PC-3 (cell line): ENCODE measurements at regions not wholly inside any gene's neighbourhood (a gene's known extent, or its start where the extent isn't known, plus 50 kb on each side); places are given as distances from the start of the nearest gene placed in this dataset.

Source experiments
- CTCF ChIP-seq: fragments of 300-600 bp; sonication (generic); conservative IDR thresholded peaks from 2 replicates; pipeline ENCODE4 v1.5.1; 2017; ENCODE audit warnings: antibody characterized with exemption, low read depth, mild to moderate bottlenecking, low read length
- EZH2 ChIP-seq: fragments of 300-600 bp; sonication (generic); IDR thresholded peaks from one replicate; pipeline ENCODE4 v1.6.1; 2017; ENCODE audit warnings: antibody characterized with exemption, mild to moderate bottlenecking, low read length; ENCODE audit not compliant: unreplicated experiment

- TF ChIP-seq CTCF, result no peak
- TF ChIP-seq EZH2, result no peak
Measured at GRCh38 chr6:115602466-115602865, 458.2 kb downstream of the FRK start.
